ENCODE measurements at regions not wholly inside any gene's neighbourhood (a gene's known extent, or its start where the extent isn't known, plus 50 kb on each side); places are given as distances from the start of the nearest gene placed in this dataset.

DNA sequence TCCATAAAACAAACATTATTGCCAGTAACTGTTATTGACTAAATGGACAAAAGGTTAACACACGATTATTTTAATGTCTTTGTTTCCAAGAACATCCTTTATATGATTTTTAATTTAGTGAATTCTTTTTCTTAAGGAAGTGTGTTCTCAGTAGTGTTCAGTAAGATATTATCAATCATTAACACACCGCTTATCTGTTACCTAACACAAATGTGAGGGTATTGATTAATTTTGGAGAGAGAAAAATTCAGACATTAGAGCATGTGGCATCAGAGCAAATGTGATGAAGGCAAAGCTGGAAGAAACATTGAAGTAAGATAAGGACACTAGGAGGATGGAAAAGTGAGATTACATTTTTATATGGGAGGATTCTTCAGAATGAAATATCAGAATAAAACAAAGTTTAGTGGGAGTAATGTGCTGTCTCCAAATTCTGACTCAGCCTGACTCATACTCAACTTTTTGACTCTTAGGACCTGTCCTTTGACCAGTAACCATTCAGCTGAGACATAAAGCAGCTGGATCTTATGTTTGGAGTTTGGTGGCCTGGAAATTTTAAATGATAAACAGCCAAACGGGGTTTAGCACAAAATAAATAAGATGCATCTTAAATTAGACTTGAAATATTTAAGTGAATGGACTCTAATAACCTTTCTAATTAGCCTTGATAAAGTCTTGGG is 348.6 kb downstream of the CD109 start:
- Mint-ChIP-seq H3K27me3 (ENCODE audit: low read depth, unreplicated experiment) (no peaks in the 10 kb centered on the region), H3K36me3 (ENCODE audit: low read depth, unreplicated experiment) (no peaks in the 10 kb centered on the region), H3K27ac (ENCODE audit: unreplicated experiment) (no peak overlapping the region), H3K4me1 (ENCODE audit: low read depth, unreplicated experiment) (peaks cover 33% of the 10 kb centered on the region), H3K4me3 (ENCODE audit: unreplicated experiment) (no peak overlapping the region), H3K9me3 (ENCODE audit: unreplicated experiment) (peaks cover 2% of the 10 kb centered on the region)
- Histone ChIP-seq H3K27ac (ENCODE audit: low read depth, low read length) (no peak overlapping the region), H4K20me1 (ENCODE audit: insufficient read depth, low read length) (no peaks in the 10 kb centered on the region), H3K79me2 (ENCODE audit: insufficient read depth, low read length) (no peaks in the 10 kb centered on the region), H3K36me3 (ENCODE audit: insufficient read depth, low read length) (no peaks in the 10 kb centered on the region), H3K9ac (ENCODE audit: low read length) (no peak overlapping the region), H3K27me3 (ENCODE audit: insufficient read depth, low read length) (no peaks in the 10 kb centered on the region), H2AFZ (ENCODE audit: low read depth, low read length) (no peak overlapping the region), H3K4me3 (ENCODE audit: insufficient read depth, low read depth, low read length) (no peak overlapping the region), H3K9me3 (ENCODE audit: insufficient read depth, low read depth, low read length) (no peaks in the 10 kb centered on the region), H3K4me2 (ENCODE audit: low read length) (no peak overlapping the region), H3K4me1 (ENCODE audit: insufficient read depth, low read length) (no peaks in the 10 kb centered on the region)
- TF ChIP-seq, protein P1, sequence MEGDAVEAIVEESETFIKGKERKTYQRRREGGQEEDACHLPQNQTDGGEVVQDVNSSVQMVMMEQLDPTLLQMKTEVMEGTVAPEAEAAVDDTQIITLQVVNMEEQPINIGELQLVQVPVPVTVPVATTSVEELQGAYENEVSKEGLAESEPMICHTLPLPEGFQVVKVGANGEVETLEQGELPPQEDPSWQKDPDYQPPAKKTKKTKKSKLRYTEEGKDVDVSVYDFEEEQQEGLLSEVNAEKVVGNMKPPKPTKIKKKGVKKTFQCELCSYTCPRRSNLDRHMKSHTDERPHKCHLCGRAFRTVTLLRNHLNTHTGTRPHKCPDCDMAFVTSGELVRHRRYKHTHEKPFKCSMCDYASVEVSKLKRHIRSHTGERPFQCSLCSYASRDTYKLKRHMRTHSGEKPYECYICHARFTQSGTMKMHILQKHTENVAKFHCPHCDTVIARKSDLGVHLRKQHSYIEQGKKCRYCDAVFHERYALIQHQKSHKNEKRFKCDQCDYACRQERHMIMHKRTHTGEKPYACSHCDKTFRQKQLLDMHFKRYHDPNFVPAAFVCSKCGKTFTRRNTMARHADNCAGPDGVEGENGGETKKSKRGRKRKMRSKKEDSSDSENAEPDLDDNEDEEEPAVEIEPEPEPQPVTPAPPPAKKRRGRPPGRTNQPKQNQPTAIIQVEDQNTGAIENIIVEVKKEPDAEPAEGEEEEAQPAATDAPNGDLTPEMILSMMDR (IDR thresholded peaks at IDR 0.05; ENCODE audit: insufficient read depth, low read depth, low read length), result no peak
- no peak for TF ChIP-seq EZH2 (IDR thresholded peaks at IDR 0.05; ENCODE audit: insufficient read depth, low read length)
- DNase-seq (ENCODE audit: low read depth) (no peak), FAIRE-seq (no peak)

DNA sequence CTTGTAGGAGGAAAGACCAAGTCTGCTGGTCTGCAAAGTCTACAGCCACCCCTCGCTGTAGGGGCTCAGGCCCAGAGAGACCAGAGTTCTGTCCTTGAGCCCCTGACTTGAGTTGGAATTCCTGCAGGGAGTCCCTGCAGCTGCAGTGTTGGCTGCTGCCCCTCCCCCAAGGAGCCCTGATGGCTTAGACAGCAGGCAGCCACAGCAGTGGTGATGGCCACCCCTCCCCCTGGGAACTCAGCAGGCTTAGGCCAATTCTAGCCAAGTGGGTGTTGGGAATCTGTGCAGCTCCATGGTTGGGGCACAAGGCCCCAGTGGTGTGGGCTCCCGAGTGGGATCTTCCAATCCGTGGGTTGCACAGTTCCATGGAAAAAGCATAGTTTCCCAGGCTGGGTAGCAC is 345.4 kb downstream of the CD109 start:
- Mint-ChIP-seq H3K27ac (ENCODE audit: unreplicated experiment) (no peak overlapping the region), H3K4me1 (ENCODE audit: low read depth, unreplicated experiment) (peaks cover 32% of the 10 kb centered on the region), H3K9me3 (ENCODE audit: unreplicated experiment) (peaks cover 17% of the 10 kb centered on the region), H3K27me3 (ENCODE audit: low read depth, unreplicated experiment) (no peaks in the 10 kb centered on the region), H3K36me3 (ENCODE audit: low read depth, unreplicated experiment) (no peaks in the 10 kb centered on the region), H3K4me3 (ENCODE audit: unreplicated experiment) (no peak overlapping the region)
- FAIRE-seq (no peak), DNase-seq (ENCODE audit: low read depth) (no peak)
- Histone ChIP-seq H3K27ac (ENCODE audit: low read depth, low read length) (no peak overlapping the region), H3K4me2 (ENCODE audit: low read length) (no peak overlapping the region), H3K4me1 (ENCODE audit: insufficient read depth, low read length) (no peaks in the 10 kb centered on the region), H3K36me3 (ENCODE audit: insufficient read depth, low read length) (no peaks in the 10 kb centered on the region), H3K79me2 (ENCODE audit: insufficient read depth, low read length) (no peaks in the 10 kb centered on the region), H3K27me3 (ENCODE audit: insufficient read depth, low read length) (no peaks in the 10 kb centered on the region), H3K9me3 (ENCODE audit: insufficient read depth, low read depth, low read length) (no peaks in the 10 kb centered on the region), H3K4me3 (ENCODE audit: insufficient read depth, low read depth, low read length) (no peak overlapping the region), H4K20me1 (ENCODE audit: insufficient read depth, low read length) (no peaks in the 10 kb centered on the region), H2AFZ (ENCODE audit: low read depth, low read length) (no peak overlapping the region), H3K9ac (ENCODE audit: low read length) (no peak overlapping the region)
- TF ChIP-seq, protein P1 (IDR thresholded peaks at IDR 0.05; ENCODE audit: insufficient read depth, low read depth, low read length), result no peak
- no peak for TF ChIP-seq EZH2 (IDR thresholded peaks at IDR 0.05; ENCODE audit: insufficient read depth, low read length)

DNA sequence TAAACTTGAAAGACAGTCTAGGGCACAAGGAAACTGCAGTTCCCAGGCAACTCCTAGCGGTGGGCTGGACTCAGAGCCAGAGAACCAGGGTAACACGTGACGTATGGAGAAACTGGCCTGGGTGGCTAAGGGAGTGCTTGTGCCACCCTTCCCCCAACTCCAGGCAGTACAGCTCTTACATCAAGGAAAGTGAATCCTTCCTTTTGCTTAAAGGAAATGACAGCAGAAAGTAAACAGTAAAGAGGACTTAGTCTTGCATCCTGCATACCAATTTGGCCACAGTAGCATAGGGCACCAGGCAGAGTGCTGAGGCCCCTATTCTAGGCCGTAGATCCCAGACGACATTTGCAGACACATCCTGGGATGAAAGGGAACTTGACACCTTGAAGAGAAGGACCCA is 322.8 kb downstream of the CD109 start:
- Mint-ChIP-seq H3K9me3 (ENCODE audit: unreplicated experiment) (peaks cover 4% of the 10 kb centered on the region), H3K27ac (ENCODE audit: unreplicated experiment) (no peak overlapping the region), H3K36me3 (ENCODE audit: low read depth, unreplicated experiment) (no peaks in the 10 kb centered on the region), H3K4me1 (ENCODE audit: low read depth, unreplicated experiment) (no peaks in the 10 kb centered on the region), H3K27me3 (ENCODE audit: low read depth, unreplicated experiment) (no peaks in the 10 kb centered on the region), H3K4me3 (ENCODE audit: unreplicated experiment) (no peak overlapping the region)
- Histone ChIP-seq H3K9me3 (ENCODE audit: insufficient read depth, low read depth, low read length) (no peaks in the 10 kb centered on the region), H3K79me2 (ENCODE audit: insufficient read depth, low read length) (no peaks in the 10 kb centered on the region), H3K4me1 (ENCODE audit: insufficient read depth, low read length) (no peaks in the 10 kb centered on the region), H3K4me2 (ENCODE audit: low read length) (no peak overlapping the region), H3K27ac (ENCODE audit: low read depth, low read length) (no peak overlapping the region), H3K9ac (ENCODE audit: low read length) (no peak overlapping the region), H4K20me1 (ENCODE audit: insufficient read depth, low read length) (no peaks in the 10 kb centered on the region), H2AFZ (ENCODE audit: low read depth, low read length) (no peak overlapping the region), H3K36me3 (ENCODE audit: insufficient read depth, low read length) (no peaks in the 10 kb centered on the region), H3K27me3 (ENCODE audit: insufficient read depth, low read length) (no peaks in the 10 kb centered on the region), H3K4me3 (ENCODE audit: insufficient read depth, low read depth, low read length) (no peak overlapping the region)
- FAIRE-seq, result no peak
- no peak for DNase-seq (ENCODE audit: low read depth)
- TF ChIP-seq EZH2 (IDR thresholded peaks at IDR 0.05; ENCODE audit: insufficient read depth, low read length), result no peak
- TF ChIP-seq, protein P1 (IDR thresholded peaks at IDR 0.05; ENCODE audit: insufficient read depth, low read depth, low read length), result no peak

Data from astrocyte (in vitro differentiated cells and primary cell).